ENCODE measurements at regions not wholly inside any gene's neighbourhood (a gene's known extent, or its start where the extent isn't known, plus 50 kb on each side); places are given as distances from the start of the nearest gene placed in this dataset.

- Histone ChIP-seq H3K27ac (no peak overlapping the region), H3K36me3 (no peaks in the 10 kb centered on the region), H3K9me3 (no peaks in the 10 kb centered on the region), H3K4me1 (no peaks in the 10 kb centered on the region), H3K4me3 (no peak overlapping the region), H3K27me3 (no peaks in the 10 kb centered on the region)
- no peak for TF ChIP-seq POLR2AphosphoS5 (IDR thresholded peaks at IDR 0.05)
- no peak for TF ChIP-seq CTCF (IDR thresholded peaks at IDR 0.05)
- no peak for TF ChIP-seq POLR2A (IDR thresholded peaks at IDR 0.05)
- intact Hi-C loops (cut with DNase I; ENCODE audit: low total_unique reads): no loop called here
- no peak for DNase-seq (ENCODE audit: low spot score in 2 of 2)
Measured at GRCh38 chr1:83114136-83114834, 884.6 kb downstream of the TTLL7 start.

GRCh38 chr1:83113652-83114051 is 885.3 kb downstream of the TTLL7 start:
- Histone ChIP-seq H3K4me3 (no peak overlapping the region), H3K27ac (no peak overlapping the region), H3K36me3 (no peaks in the 10 kb centered on the region), H3K4me1 (no peaks in the 10 kb centered on the region), H3K9me3 (no peaks in the 10 kb centered on the region), H3K27me3 (no peaks in the 10 kb centered on the region)
- TF ChIP-seq CTCF (IDR thresholded peaks at IDR 0.05) (no peak), POLR2A (IDR thresholded peaks at IDR 0.05) (no peak), POLR2AphosphoS5 (IDR thresholded peaks at IDR 0.05) (no peak)
- intact Hi-C loops (cut with DNase I; ENCODE audit: low total_unique reads): no loop called here
- DNase-seq (ENCODE audit: low spot score in 2 of 2): no peak

GRCh38 chr1:83112248-83112885 is 886.6 kb downstream of the TTLL7 start:
- Histone ChIP-seq H3K4me1 (no peaks in the 10 kb centered on the region), H3K36me3 (no peaks in the 10 kb centered on the region), H3K27me3 (no peaks in the 10 kb centered on the region), H3K4me3 (no peak overlapping the region), H3K9me3 (no peaks in the 10 kb centered on the region), H3K27ac (no peak overlapping the region)
- DNase-seq (ENCODE audit: low spot score in 2 of 2): no peak
- intact Hi-C loops (cut with DNase I; ENCODE audit: low total_unique reads): no loop called here
- no peak for TF ChIP-seq POLR2AphosphoS5 (IDR thresholded peaks at IDR 0.05)
- TF ChIP-seq CTCF (IDR thresholded peaks at IDR 0.05): no peak
- TF ChIP-seq POLR2A (IDR thresholded peaks at IDR 0.05): no peak

- Histone ChIP-seq H3K27ac (no peak overlapping the region), H3K9me3 (no peaks in the 10 kb centered on the region), H3K4me3 (no peak overlapping the region), H3K36me3 (no peaks in the 10 kb centered on the region), H3K27me3 (no peaks in the 10 kb centered on the region), H3K4me1 (no peaks in the 10 kb centered on the region)
- intact Hi-C loops (cut with DNase I; ENCODE audit: low total_unique reads): no loop called here
- TF ChIP-seq POLR2A (IDR thresholded peaks at IDR 0.05) (no peak), POLR2AphosphoS5 (IDR thresholded peaks at IDR 0.05) (no peak), CTCF (IDR thresholded peaks at IDR 0.05) (no peak)
- no peak for DNase-seq (ENCODE audit: low spot score in 2 of 2)
Measured at GRCh38 chr1:83110156-83110555, 888.8 kb downstream of the TTLL7 start.

GRCh38 chr1:83109692-83110091 is 889.2 kb downstream of the TTLL7 start:
- no peaks in the 10 kb centered on the region for H3K36me3 ChIP-seq
- no peaks in the 10 kb centered on the region for H3K4me1 ChIP-seq
- no peaks in the 10 kb centered on the region for H3K9me3 ChIP-seq
- H3K4me3 ChIP-seq: no peak overlapping the region
- H3K27ac ChIP-seq: no peak overlapping the region
- H3K27me3 ChIP-seq: no peaks in the 10 kb centered on the region
- intact Hi-C loops (cut with DNase I; ENCODE audit: low total_unique reads): no loop called here
- DNase-seq (ENCODE audit: low spot score in 2 of 2): no peak
- TF ChIP-seq POLR2AphosphoS5 (IDR thresholded peaks at IDR 0.05) (no peak), POLR2A (IDR thresholded peaks at IDR 0.05) (no peak), CTCF (IDR thresholded peaks at IDR 0.05) (no peak)
